AG04450 (cell line): ENCODE measurements at regions not wholly inside any gene's neighbourhood (a gene's known extent, or its start where the extent isn't known, plus 50 kb on each side); places are given as distances from the start of the nearest gene placed in this dataset.

Experiments
- CTCF ChIA-PET: fragments of 300-600, 350-600 bp; formaldehyde crosslinking; extraction: SDS; loops from one replicate; lab custom pipeline; 2022; ENCODE audit warnings: antibody characterized with exemption, inconsistent platforms; lab: Charles Lee
- POLR2A ChIA-PET: fragments of 350-600 bp; formaldehyde crosslinking; extraction: SDS; loops from one replicate; lab custom pipeline; 2021; ENCODE audit warnings: antibody characterized with exemption, inconsistent platforms; lab: Yijun Ruan, JAX
- DNase-seq: peaks from one replicate; pipeline ENCODE4 v3.0.0-alpha.2; 2011; ENCODE audit warnings: low read depth, low spot score
- H3K27ac ChIP-seq: one replicate; pipeline ENCODE4 v1.5.1; 2012; ENCODE audit warnings: low read depth, low read length, control low read depth
- H3K27me3 ChIP-seq: one replicate; pipeline ENCODE4 v1.6.0; 2012; ENCODE audit warnings: low read length; ENCODE audit not compliant: control insufficient read depth, insufficient read depth
- H3K4me3 ChIP-seq: 2 replicates; pipeline ENCODE4 v1.5.1; 2011; ENCODE audit warnings: mild to moderate bottlenecking, low read depth, low read length, control low read depth
- H3K9me3 ChIP-seq: 2 replicates; pipeline ENCODE4 v1.5.1; 2012; ENCODE audit warnings: low read length; ENCODE audit not compliant: control insufficient read depth, insufficient read depth
- TF ChIP-seq, protein P1 (sequence below): IDR thresholded peaks from 2 replicates; pipeline ENCODE4 v1.5.1; 2011; ENCODE audit warnings: low read depth, low read length, control low read depth, inconsistent platforms

DNA sequence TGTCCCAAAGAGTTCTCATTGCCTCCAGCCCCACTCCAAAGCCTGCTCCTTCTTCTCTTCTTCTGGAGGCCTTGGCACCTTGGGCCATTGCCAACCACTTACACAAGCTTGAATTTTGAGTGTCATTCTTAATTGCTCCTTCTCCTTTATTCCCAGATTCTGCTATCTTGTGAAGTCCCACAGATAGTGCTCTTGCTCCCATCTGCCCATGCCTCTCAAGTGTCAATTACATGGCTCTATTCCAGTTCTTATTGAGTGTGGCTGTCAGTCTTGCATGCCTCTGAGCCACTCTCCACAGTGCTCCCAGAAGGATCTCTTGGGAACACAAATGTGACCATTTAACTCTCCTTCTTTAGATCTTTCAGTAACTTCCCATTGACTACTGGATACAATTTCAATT is 117.3 kb upstream of the SFRP2 start:
- TF ChIP-seq, protein P1, sequence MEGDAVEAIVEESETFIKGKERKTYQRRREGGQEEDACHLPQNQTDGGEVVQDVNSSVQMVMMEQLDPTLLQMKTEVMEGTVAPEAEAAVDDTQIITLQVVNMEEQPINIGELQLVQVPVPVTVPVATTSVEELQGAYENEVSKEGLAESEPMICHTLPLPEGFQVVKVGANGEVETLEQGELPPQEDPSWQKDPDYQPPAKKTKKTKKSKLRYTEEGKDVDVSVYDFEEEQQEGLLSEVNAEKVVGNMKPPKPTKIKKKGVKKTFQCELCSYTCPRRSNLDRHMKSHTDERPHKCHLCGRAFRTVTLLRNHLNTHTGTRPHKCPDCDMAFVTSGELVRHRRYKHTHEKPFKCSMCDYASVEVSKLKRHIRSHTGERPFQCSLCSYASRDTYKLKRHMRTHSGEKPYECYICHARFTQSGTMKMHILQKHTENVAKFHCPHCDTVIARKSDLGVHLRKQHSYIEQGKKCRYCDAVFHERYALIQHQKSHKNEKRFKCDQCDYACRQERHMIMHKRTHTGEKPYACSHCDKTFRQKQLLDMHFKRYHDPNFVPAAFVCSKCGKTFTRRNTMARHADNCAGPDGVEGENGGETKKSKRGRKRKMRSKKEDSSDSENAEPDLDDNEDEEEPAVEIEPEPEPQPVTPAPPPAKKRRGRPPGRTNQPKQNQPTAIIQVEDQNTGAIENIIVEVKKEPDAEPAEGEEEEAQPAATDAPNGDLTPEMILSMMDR, result no peak
- Histone ChIP-seq H3K4me3 (no peak overlapping the region), H3K27ac (no peak overlapping the region), H3K27me3 (no peaks in the 10 kb centered on the region), H3K9me3 (no peaks in the 10 kb centered on the region)
- CTCF ChIA-PET, result no interaction called here
- no peak for DNase-seq
- POLR2A ChIA-PET, result no interaction called here

DNA sequence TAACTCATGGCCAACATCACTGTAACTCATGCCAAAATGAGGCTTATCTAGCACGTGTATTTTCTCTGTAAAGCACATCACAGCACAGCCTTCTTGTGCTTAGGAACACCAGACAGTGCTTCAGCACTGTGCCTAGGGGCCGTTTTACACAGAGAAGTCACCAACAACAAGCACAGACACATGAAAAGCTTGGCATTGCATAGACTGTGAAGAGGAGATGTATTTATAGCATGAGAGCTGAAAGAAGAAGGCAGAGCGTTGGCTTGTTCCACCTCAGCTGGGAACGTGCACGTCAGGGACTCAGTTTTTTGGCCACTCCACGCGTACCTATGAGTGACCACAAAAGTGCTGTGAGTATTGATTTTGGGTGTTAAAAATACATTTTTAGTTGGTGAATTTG is 116.3 kb upstream of the SFRP2 start:
- CTCF ChIA-PET, result no interaction called here
- H3K9me3 ChIP-seq, result no peaks in the 10 kb centered on the region
- no peak overlapping the region for H3K27ac ChIP-seq

DNA sequence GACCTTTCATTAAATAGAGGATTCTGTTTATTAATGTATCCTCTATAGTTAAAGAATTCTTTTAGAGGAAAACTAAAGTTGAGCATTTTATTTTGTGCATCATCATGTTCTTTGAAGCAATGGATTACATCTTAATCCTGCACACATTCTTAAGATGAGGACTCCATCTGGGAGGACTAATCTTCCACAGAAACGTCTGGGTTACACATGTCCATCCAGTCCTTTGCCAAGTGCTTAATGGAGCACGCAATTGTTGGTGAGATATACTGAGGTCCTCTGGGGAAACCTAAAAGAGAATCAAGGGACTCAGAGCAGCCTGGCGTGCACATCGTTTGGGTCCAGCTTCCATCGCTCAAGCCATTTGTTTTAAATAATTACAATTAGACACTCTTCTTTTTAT is 115.1 kb upstream of the SFRP2 start:
- Histone ChIP-seq H3K4me3 (no peak overlapping the region), H3K9me3 (no peaks in the 10 kb centered on the region), H3K27me3 (no peaks in the 10 kb centered on the region), H3K27ac (no peak overlapping the region)
- ChIA-PET CTCF (no interaction called here), POLR2A (no interaction called here)
- DNase-seq, result no peak
- TF ChIP-seq, protein P1, result no peak

More for the DNA sequence above, 116.3 kb upstream of the SFRP2 start:
- Histone ChIP-seq H3K27me3 (no peaks in the 10 kb centered on the region), H3K4me3 (no peak overlapping the region)
- POLR2A ChIA-PET, result no interaction called here
- TF ChIP-seq, protein P1, result no peak
- no peak for DNase-seq

DNA sequence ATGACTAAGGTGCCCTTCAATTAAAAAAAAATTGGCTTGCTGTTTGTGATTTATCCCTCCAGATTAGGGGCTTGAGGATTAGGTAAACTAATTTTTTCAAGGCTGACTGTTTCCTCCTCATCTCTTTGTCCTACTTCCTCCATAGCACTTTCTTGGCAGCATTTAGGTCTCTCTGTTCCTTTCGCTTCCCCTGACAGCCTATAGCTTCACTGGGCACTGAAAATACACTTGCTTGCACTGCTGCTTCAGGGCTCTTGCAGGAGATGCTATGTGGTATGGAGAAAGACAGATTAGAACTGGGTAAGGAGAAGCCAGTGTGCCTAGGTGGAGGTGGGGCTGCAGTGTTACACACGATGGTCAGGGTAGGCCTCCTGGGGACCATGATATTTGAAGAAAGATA is 112.3 kb upstream of the SFRP2 start:
- Histone ChIP-seq H3K27me3 (no peaks in the 10 kb centered on the region), H3K9me3 (no peaks in the 10 kb centered on the region), H3K27ac (no peak overlapping the region), H3K4me3 (no peak overlapping the region)
- TF ChIP-seq, protein P1, result no peak
- POLR2A ChIA-PET, result no interaction called here
- no peak for DNase-seq
- CTCF ChIA-PET, result no interaction called here

DNA sequence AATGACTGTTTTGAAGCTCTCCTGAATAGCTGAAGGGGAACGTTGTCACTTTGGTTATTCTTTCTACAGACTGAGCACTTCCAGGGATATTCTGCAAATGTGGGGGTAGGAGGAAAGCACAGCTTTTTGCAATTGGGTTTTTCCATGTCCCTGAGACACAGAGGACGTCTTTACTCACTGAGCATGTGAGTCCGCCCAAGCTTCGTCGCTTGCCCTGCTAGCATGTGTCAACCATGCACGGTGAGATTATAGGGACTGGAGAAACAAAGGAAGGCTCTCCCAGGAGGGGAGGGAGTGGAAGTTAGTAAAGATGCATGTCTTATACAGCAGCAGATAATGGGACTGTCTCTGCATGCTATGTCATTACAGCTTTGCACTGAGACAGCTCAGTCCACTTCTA is 111.5 kb upstream of the SFRP2 start:
- TF ChIP-seq, protein P1, result no peak
- POLR2A ChIA-PET, result no interaction called here
- H3K9me3 ChIP-seq, result no peaks in the 10 kb centered on the region
- no peaks in the 10 kb centered on the region for H3K27me3 ChIP-seq
- no peak overlapping the region for H3K4me3 ChIP-seq
- no peak overlapping the region for H3K27ac ChIP-seq
- CTCF ChIA-PET, result no interaction called here
- no peak for DNase-seq
